ENCODE measurements at regions not wholly inside any gene's neighbourhood (a gene's known extent, or its start where the extent isn't known, plus 50 kb on each side); places are given as distances from the start of the nearest gene placed in this dataset.

DNA sequence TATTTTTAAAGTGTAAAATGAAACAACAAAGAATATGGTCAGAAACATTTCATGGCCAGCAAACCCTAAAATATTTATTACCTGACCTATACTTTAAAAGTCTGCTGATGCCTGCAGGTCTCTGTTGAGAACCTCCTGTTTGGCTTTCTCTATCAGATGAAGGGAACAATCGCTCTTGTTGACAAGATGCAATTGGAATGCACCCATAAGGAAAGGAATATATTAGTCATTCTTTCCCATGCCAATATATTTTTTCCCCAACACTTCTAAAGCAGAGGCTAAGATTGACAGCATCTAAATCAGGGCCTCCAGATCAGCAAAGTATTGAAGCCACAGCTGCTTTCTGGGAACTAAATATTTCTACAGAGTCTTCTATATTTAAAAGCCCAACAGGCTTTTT is 897.8 kb downstream of the EPHA7 start:
- no peak for DNase-seq (ENCODE audit: extremely low spot score in 2 of 2)
- Histone ChIP-seq H3K9me3 (no peaks in the 10 kb centered on the region), H3K27ac (no peak overlapping the region)

DNA sequence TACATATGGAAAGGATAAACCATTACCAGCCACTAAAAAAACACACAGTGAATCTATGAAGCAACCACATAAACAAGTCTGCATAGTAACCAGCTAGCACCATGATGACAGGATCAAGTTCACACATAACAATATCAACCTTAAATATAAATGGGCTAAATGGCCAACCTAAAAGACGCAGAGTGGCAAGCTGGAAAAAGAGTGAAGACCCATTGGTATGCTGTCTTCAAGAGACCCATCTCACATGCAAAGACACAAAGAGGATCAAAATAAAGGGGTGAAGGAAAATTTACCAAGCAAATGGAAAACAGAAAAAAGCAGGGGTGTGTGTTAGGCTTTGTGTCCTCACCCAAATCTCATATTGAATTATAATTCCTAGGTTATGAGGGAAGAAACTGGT is 909.2 kb downstream of the EPHA7 start:
- Histone ChIP-seq H3K9me3 (peaks cover 5% of the 10 kb centered on the region), H3K36me3 (no peaks in the 10 kb centered on the region), H3K4me1 (no peaks in the 10 kb centered on the region), H3K27ac (no peak overlapping the region), H3K27me3 (no peaks in the 10 kb centered on the region), H3K4me3 (no peak overlapping the region)
- no peak for TF ChIP-seq POLR2AphosphoS5 (IDR thresholded peaks at IDR 0.05; ENCODE audit: insufficient read depth in 1 of 2, low read depth in 1 of 2)
- TF ChIP-seq, protein P1, sequence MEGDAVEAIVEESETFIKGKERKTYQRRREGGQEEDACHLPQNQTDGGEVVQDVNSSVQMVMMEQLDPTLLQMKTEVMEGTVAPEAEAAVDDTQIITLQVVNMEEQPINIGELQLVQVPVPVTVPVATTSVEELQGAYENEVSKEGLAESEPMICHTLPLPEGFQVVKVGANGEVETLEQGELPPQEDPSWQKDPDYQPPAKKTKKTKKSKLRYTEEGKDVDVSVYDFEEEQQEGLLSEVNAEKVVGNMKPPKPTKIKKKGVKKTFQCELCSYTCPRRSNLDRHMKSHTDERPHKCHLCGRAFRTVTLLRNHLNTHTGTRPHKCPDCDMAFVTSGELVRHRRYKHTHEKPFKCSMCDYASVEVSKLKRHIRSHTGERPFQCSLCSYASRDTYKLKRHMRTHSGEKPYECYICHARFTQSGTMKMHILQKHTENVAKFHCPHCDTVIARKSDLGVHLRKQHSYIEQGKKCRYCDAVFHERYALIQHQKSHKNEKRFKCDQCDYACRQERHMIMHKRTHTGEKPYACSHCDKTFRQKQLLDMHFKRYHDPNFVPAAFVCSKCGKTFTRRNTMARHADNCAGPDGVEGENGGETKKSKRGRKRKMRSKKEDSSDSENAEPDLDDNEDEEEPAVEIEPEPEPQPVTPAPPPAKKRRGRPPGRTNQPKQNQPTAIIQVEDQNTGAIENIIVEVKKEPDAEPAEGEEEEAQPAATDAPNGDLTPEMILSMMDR (IDR thresholded peaks at IDR 0.05), result no peak
- TF ChIP-seq POLR2A (IDR thresholded peaks at IDR 0.05), result no peak
- DNase-seq (ENCODE audit: extremely low spot score in 2 of 2), result no peak
- intact Hi-C loops (cut with DNase I), result no loop called here

More for the DNA sequence above, 897.8 kb downstream of the EPHA7 start:
- no peak for TF ChIP-seq POLR2AphosphoS5 (IDR thresholded peaks at IDR 0.05; ENCODE audit: insufficient read depth in 1 of 2, low read depth in 1 of 2)
- no peak for TF ChIP-seq POLR2A (IDR thresholded peaks at IDR 0.05)
- TF ChIP-seq, protein P1 (IDR thresholded peaks at IDR 0.05), result no peak
- intact Hi-C loops (cut with DNase I), result no loop called here
- Histone ChIP-seq H3K36me3 (no peaks in the 10 kb centered on the region), H3K4me3 (no peak overlapping the region), H3K27me3 (no peaks in the 10 kb centered on the region), H3K4me1 (no peaks in the 10 kb centered on the region)

DNA sequence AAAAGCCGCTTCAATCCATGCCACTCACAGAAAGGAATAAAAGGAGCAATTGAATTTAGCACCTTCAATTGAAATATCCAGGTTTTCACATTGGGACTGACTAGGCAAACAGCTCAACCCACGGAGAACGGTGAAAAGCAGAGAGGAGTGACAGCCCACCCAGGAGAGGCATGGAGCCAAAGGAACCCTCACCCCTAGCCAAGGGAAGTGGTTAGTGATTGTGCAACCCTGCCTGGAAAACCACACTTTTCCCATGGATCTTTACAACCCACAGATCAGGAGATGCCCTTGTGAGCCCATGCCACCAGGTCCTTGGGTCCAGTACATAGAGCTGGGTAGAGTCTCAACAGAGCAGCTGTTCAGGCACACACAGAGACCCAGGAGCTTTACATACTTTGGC is 911.8 kb downstream of the EPHA7 start:
- intact Hi-C loops (cut with DNase I), result no loop called here
- DNase-seq (ENCODE audit: extremely low spot score in 2 of 2), result no peak
- no peak overlapping the region for H3K27ac ChIP-seq
- H3K4me1 ChIP-seq, result no peaks in the 10 kb centered on the region
- H3K4me3 ChIP-seq, result no peak overlapping the region
- H3K9me3 ChIP-seq, result peaks cover 5% of the 10 kb centered on the region
- H3K27me3 ChIP-seq, result no peaks in the 10 kb centered on the region
- no peak for TF ChIP-seq POLR2AphosphoS5 (IDR thresholded peaks at IDR 0.05; ENCODE audit: insufficient read depth in 1 of 2, low read depth in 1 of 2)
- no peaks in the 10 kb centered on the region for H3K36me3 ChIP-seq

DNA sequence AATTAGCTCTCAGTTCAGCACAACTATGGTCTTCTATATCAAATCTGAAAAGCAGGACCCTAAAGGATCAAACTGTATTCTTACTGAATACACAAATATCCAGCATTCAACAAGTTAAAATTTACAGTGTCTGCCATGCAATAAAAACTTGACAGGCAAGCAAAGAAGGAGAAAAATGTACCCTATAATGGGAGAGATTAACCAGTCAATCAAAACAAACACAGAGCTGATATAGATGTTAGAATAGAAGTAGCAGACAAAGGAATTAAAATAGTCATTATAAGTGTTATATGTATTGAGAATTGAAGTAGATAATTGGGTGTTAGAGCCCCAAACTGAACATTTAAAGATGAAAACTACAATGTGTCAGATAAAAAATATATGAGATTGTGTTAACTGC is 914.9 kb downstream of the EPHA7 start:
- TF ChIP-seq, protein P1 (IDR thresholded peaks at IDR 0.05), result no peak
- TF ChIP-seq POLR2A (IDR thresholded peaks at IDR 0.05) (no peak), POLR2AphosphoS5 (IDR thresholded peaks at IDR 0.05; ENCODE audit: insufficient read depth in 1 of 2, low read depth in 1 of 2) (no peak)
- intact Hi-C loops (cut with DNase I), result no loop called here
- no peak overlapping the region for H3K27ac ChIP-seq
- H3K36me3 ChIP-seq, result no peaks in the 10 kb centered on the region
- H3K9me3 ChIP-seq, result peaks cover 5% of the 10 kb centered on the region
- DNase-seq (ENCODE audit: extremely low spot score in 2 of 2), result no peak
- H3K4me3 ChIP-seq, result no peak overlapping the region
- H3K4me1 ChIP-seq, result no peaks in the 10 kb centered on the region
- H3K27me3 ChIP-seq, result no peaks in the 10 kb centered on the region

DNA sequence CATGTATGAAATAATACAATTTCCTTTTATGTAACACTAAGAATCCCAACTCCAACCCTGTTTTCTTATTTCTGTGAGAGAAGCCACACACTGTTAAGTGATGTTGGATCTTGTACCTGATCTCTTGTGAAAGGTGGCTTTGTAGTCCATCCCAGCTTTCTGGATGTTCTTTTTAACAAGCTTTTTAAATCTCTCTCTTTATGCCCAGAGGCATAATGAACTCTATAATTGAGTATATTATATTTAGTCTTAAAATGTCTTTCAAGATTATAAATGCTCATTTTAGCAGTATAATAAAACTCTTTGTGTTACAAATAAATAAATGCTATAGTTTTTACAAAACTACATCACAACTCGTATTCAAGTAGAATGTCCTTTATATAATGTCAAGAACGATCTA is 922.1 kb downstream of the EPHA7 start:
- Histone ChIP-seq H3K27me3 (no peaks in the 10 kb centered on the region), H3K4me3 (no peak overlapping the region), H3K27ac (no peak overlapping the region), H3K4me1 (no peaks in the 10 kb centered on the region), H3K9me3 (no peaks in the 10 kb centered on the region), H3K36me3 (no peaks in the 10 kb centered on the region)
- DNase-seq (ENCODE audit: extremely low spot score in 2 of 2), result no peak
- TF ChIP-seq, protein P1 (IDR thresholded peaks at IDR 0.05), result no peak
- TF ChIP-seq POLR2AphosphoS5 (IDR thresholded peaks at IDR 0.05; ENCODE audit: insufficient read depth in 1 of 2, low read depth in 1 of 2), result no peak
- no peak for TF ChIP-seq POLR2A (IDR thresholded peaks at IDR 0.05)
- intact Hi-C loops (cut with DNase I), result no loop called here

DNA sequence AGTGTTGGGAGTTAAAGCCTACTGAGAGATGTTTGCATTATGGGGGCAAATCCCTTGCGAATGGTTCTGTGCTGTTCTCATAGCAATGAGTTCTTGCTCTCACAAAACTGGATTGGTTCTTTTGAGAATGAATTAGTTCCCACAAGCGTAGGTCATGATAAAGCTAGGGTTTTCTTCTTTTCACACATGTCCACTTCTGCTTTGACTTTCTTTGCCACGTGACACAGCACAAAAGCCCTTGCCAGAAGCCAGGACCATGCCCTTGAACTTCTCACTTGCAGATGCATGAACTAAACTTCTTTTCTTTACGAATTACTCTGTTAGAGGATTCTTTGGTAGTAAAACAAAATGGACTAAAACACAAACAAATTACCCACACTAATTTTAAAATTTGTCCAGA is 922.8 kb downstream of the EPHA7 start:
- Histone ChIP-seq H3K4me1 (no peaks in the 10 kb centered on the region), H3K9me3 (no peaks in the 10 kb centered on the region), H3K4me3 (no peak overlapping the region), H3K27me3 (no peaks in the 10 kb centered on the region), H3K27ac (no peak overlapping the region), H3K36me3 (no peaks in the 10 kb centered on the region)
- intact Hi-C loops (cut with DNase I), result no loop called here
- TF ChIP-seq POLR2AphosphoS5 (IDR thresholded peaks at IDR 0.05; ENCODE audit: insufficient read depth in 1 of 2, low read depth in 1 of 2) (no peak), POLR2A (IDR thresholded peaks at IDR 0.05) (no peak)
- TF ChIP-seq, protein P1 (IDR thresholded peaks at IDR 0.05), result no peak
- no peak for DNase-seq (ENCODE audit: extremely low spot score in 2 of 2)
